ENCODE measurements at regions not wholly inside any gene's neighbourhood (a gene's known extent, or its start where the extent isn't known, plus 50 kb on each side); places are given as distances from the start of the nearest gene placed in this dataset.
"Not testable (repeated sequence)": the region's sequence is repeated elsewhere in the genome, so short reads cannot be mapped to it uniquely, and the experiment has no call there.

DNA sequence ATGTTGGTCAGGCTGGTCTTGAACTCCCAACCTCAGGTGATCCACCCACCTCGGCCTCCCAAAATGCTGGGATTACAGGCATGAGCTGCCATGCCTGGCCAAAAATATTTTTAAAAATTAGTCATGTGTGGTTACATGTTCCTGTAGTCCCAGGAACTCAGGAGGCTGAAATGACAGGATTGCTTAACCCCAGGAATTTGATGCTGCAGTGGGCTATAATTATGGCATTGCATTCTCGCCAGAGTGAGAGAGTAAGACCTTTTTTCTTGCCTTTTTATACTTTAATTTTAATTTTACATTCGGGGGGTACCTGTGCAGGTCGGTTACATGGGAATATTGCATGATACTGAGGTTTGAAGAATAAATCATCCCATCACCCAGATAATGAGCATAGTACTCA lies 86.6 kb upstream of the ZNF92 start:
- Histone ChIP-seq H3K79me2 (ENCODE audit: insufficient read depth, low read length) (no peaks in the 10 kb centered on the region), H3K36me3 (ENCODE audit: insufficient read depth, low read length) (no peaks in the 10 kb centered on the region), H3K4me3 (ENCODE audit: insufficient read depth, low read depth, low read length) (no peak overlapping the region), H2AFZ (ENCODE audit: low read depth, low read length) (no peak overlapping the region), H3K9me3 (ENCODE audit: insufficient read depth, low read depth, low read length) (no peaks in the 10 kb centered on the region), H3K4me2 (ENCODE audit: low read length) (no peak overlapping the region), H3K27me3 (ENCODE audit: insufficient read depth, low read length) (no peaks in the 10 kb centered on the region), H3K27ac (ENCODE audit: low read depth, low read length) (no peak overlapping the region), H3K4me1 (ENCODE audit: insufficient read depth, low read length) (no peaks in the 10 kb centered on the region), H4K20me1 (ENCODE audit: insufficient read depth, low read length) (no peaks in the 10 kb centered on the region), H3K9ac (ENCODE audit: low read length) (no peak overlapping the region)
- no peaks in the 10 kb centered on the region for H3K9me3 Mint-ChIP-seq (ENCODE audit: unreplicated experiment)
- H3K27ac Mint-ChIP-seq (ENCODE audit: unreplicated experiment), result no peak overlapping the region
- FAIRE-seq (no peak), DNase-seq (ENCODE audit: low read depth) (peak; percentile 25)
- H3K36me3 Mint-ChIP-seq (ENCODE audit: low read depth, unreplicated experiment), result no peaks in the 10 kb centered on the region
- TF ChIP-seq CTCF (IDR thresholded peaks at IDR 0.05; ENCODE audit: insufficient read depth, low read depth, low read length) (no peak), EZH2 (IDR thresholded peaks at IDR 0.05; ENCODE audit: insufficient read depth, low read length) (no peak)
- H3K4me3 Mint-ChIP-seq (ENCODE audit: unreplicated experiment), result no peak overlapping the region
- H3K4me1 Mint-ChIP-seq (ENCODE audit: low read depth, unreplicated experiment), result no peaks in the 10 kb centered on the region
- H3K27me3 Mint-ChIP-seq (ENCODE audit: low read depth, unreplicated experiment), result no peaks in the 10 kb centered on the region

DNA sequence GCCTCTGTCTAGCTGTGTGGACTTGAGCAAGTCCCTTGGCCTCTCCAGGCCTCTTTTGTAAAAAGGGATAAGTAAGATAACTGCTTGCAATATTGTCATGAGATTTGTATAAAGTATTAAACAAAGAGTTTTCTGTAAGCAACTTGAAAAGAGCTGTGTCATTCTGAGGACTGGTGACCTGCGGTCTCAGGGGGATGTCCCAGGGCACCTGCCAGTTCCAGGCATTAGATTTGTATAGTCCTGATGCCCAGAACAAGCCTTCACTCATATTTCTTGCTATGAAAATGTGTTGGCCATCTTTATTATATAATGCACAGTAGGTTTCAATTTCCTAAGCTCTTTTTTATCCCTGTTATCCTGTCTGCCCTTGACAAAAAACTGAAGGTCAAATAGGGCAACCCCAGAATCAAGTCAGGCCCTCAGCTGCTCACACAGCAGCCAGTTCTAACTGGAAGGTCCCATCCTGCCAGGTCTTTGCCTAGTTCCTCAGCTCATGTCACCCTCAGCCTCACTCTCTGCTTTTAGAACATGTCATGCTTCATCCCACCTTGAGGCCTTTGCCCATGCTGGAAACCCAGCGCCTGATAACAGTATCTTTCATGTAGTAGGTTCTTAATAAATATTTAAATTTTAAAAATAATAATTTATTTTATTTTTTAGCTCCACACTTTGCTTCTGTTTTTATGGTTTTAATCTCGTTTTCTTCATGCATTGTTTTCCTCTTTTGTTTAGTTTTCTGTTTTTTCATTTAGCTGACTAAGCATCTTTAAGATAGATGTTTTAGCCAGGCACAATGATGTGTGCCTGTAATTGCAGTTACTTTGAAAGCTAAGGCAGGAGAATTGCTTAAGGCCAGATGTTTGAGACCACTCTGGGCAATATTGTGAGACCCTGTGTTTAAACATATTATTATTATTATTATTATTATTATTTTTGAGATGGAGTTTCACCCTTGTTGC lies 87.5 kb upstream of the ZNF92 start:
- Histone ChIP-seq H3K4me2 (ENCODE audit: low read length) (no peak overlapping the region), H3K4me1 (ENCODE audit: insufficient read depth, low read length) (no peaks in the 10 kb centered on the region), H2AFZ (ENCODE audit: low read depth, low read length) (no peak overlapping the region), H3K36me3 (ENCODE audit: insufficient read depth, low read length) (no peaks in the 10 kb centered on the region), H3K27ac (ENCODE audit: low read depth, low read length) (no peak overlapping the region), H4K20me1 (ENCODE audit: insufficient read depth, low read length) (no peaks in the 10 kb centered on the region), H3K9ac (ENCODE audit: low read length) (no peak overlapping the region), H3K27me3 (ENCODE audit: insufficient read depth, low read length) (no peaks in the 10 kb centered on the region), H3K79me2 (ENCODE audit: insufficient read depth, low read length) (no peaks in the 10 kb centered on the region), H3K4me3 (ENCODE audit: insufficient read depth, low read depth, low read length) (no peak overlapping the region), H3K9me3 (ENCODE audit: insufficient read depth, low read depth, low read length) (no peaks in the 10 kb centered on the region)
- Mint-ChIP-seq H3K27me3 (ENCODE audit: low read depth, unreplicated experiment) (no peaks in the 10 kb centered on the region), H3K9me3 (ENCODE audit: unreplicated experiment) (no peaks in the 10 kb centered on the region), H3K36me3 (ENCODE audit: low read depth, unreplicated experiment) (no peaks in the 10 kb centered on the region), H3K27ac (ENCODE audit: unreplicated experiment) (no peak overlapping the region), H3K4me3 (ENCODE audit: unreplicated experiment) (no peak overlapping the region), H3K4me1 (ENCODE audit: low read depth, unreplicated experiment) (no peaks in the 10 kb centered on the region)
- no peak for DNase-seq (ENCODE audit: low read depth)
- FAIRE-seq, result no peak
- TF ChIP-seq CTCF (IDR thresholded peaks at IDR 0.05; ENCODE audit: insufficient read depth, low read depth, low read length) (no peak), EZH2 (IDR thresholded peaks at IDR 0.05; ENCODE audit: insufficient read depth, low read length) (no peak)

DNA sequence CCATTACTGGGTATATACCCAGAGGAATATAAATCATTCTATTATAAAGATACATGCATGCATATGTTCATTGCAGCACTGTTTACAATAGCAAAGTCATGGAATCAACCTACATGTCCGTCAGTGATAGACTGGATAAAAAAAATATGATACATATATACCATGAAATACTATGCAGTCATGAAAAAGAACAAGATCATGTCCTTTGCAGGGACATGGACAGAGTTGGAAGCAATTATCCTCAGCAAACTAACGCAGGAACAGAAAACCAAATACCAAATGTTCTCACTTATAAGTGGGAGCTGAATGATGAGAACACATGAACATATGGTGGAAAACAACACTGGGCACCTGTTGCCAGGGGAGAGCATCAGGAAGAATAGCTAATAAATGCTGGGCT lies 88.4 kb upstream of the ZNF92 start:
- H3K4me2 ChIP-seq (ENCODE audit: low read length); H3K27me3 ChIP-seq (ENCODE audit: insufficient read depth, low read length); H3K4me1 Mint-ChIP-seq (ENCODE audit: low read depth, unreplicated experiment); H3K27me3 Mint-ChIP-seq (ENCODE audit: low read depth, unreplicated experiment); H4K20me1 ChIP-seq (ENCODE audit: insufficient read depth, low read length); H3K27ac Mint-ChIP-seq (ENCODE audit: unreplicated experiment); H3K36me3 ChIP-seq (ENCODE audit: insufficient read depth, low read length); H3K79me2 ChIP-seq (ENCODE audit: insufficient read depth, low read length); H3K9me3 Mint-ChIP-seq (ENCODE audit: unreplicated experiment); H2AFZ ChIP-seq (ENCODE audit: low read depth, low read length); H3K4me1 ChIP-seq (ENCODE audit: insufficient read depth, low read length); FAIRE-seq; H3K9me3 ChIP-seq (ENCODE audit: insufficient read depth, low read depth, low read length); DNase-seq (ENCODE audit: low read depth); H3K27ac ChIP-seq (ENCODE audit: low read depth, low read length); H3K4me3 Mint-ChIP-seq (ENCODE audit: unreplicated experiment); H3K4me3 ChIP-seq (ENCODE audit: insufficient read depth, low read depth, low read length); H3K36me3 Mint-ChIP-seq (ENCODE audit: low read depth, unreplicated experiment); H3K9ac ChIP-seq (ENCODE audit: low read length): not testable (repeated sequence)
